ENCODE measurements at regions not wholly inside any gene's neighbourhood (a gene's known extent, or its start where the extent isn't known, plus 50 kb on each side); places are given as distances from the start of the nearest gene placed in this dataset.

DNA sequence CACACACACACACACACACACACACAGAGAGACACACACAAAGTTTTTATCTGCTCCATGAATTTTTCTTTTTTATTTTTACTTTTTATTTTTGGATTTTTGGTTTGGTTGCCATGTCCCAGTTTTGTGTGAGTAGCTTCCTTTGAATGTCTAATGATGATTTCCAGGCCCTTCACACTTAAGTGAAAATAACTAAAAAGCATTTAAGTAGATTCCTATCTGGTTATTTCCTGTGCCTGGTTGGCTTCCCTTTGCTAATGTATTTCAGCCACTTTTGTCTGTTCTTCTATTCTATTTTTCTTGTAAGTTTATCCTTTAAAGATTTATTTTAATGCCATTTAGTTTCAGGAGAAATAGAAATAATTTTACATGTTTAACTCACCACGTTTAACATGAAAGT lies 755.4 kb downstream of the SLC6A15 start:
- TF ChIP-seq, protein P1, sequence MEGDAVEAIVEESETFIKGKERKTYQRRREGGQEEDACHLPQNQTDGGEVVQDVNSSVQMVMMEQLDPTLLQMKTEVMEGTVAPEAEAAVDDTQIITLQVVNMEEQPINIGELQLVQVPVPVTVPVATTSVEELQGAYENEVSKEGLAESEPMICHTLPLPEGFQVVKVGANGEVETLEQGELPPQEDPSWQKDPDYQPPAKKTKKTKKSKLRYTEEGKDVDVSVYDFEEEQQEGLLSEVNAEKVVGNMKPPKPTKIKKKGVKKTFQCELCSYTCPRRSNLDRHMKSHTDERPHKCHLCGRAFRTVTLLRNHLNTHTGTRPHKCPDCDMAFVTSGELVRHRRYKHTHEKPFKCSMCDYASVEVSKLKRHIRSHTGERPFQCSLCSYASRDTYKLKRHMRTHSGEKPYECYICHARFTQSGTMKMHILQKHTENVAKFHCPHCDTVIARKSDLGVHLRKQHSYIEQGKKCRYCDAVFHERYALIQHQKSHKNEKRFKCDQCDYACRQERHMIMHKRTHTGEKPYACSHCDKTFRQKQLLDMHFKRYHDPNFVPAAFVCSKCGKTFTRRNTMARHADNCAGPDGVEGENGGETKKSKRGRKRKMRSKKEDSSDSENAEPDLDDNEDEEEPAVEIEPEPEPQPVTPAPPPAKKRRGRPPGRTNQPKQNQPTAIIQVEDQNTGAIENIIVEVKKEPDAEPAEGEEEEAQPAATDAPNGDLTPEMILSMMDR (IDR thresholded peaks at IDR 0.05): no peak
- no peak for TF ChIP-seq POLR2A (IDR thresholded peaks at IDR 0.05)

All from adrenal gland (tissue), 5 donors.